SK-N-SH treated with all-trans-retinoic acid at 6 μM for 48 hours (cell line): ENCODE measurements at regions not wholly inside any gene's neighbourhood (a gene's known extent, or its start where the extent isn't known, plus 50 kb on each side); places are given as distances from the start of the nearest gene placed in this dataset.

Source experiments
- ATAC-seq: fragments of 200-7000 bp; cut with Tn5 transposase; 3 replicates; pipeline ENCODE4 v1.9.1; 2020; ENCODE audit warnings: mild to moderate bottlenecking, moderate library complexity
- BACH2 ChIP-seq: fragments of 250-450 bp; sonication (Bioruptor Pico); IDR thresholded peaks from 2 replicates; pipeline ENCODE4 v1.9.0; 2021; ENCODE audit warnings: mild to moderate bottlenecking, borderline replicate concordance
- ESRRG ChIP-seq: fragments of 250-450 bp; sonication (Bioruptor Pico); IDR thresholded peaks from 2 replicates; pipeline ENCODE4 v1.6.1; 2021; ENCODE audit warnings: mild to moderate bottlenecking
- GLIS3 ChIP-seq: fragments of 250-450 bp; sonication (Bioruptor Pico); IDR thresholded peaks from 2 replicates; pipeline ENCODE4 v1.5.0; 2020; ENCODE audit warnings: mild to moderate bottlenecking, moderate library complexity
- ISL1 ChIP-seq: fragments of 250-450 bp; sonication (Bioruptor Pico); IDR thresholded peaks from 2 replicates; pipeline ENCODE4 v2.1.2; 2022; ENCODE audit warnings: mild to moderate bottlenecking, moderate library complexity
- OSR1 ChIP-seq: fragments of 250-450 bp; sonication (Bioruptor Pico); IDR thresholded peaks from 2 replicates; pipeline ENCODE4 v1.8.0; 2022; ENCODE audit warnings: moderate library complexity, mild to moderate bottlenecking, inconsistent platforms
- PPARA ChIP-seq: fragments of 250-450 bp; sonication (Bioruptor Pico); IDR thresholded peaks from 2 replicates; pipeline ENCODE4 v1.5.0; 2020; ENCODE audit warnings: mild to moderate bottlenecking, borderline replicate concordance
- RARB ChIP-seq: fragments of 250-450 bp; sonication (Bioruptor Pico); IDR thresholded peaks from 2 replicates; pipeline ENCODE4 v1.8.0; 2021; ENCODE audit warnings: mild to moderate bottlenecking, moderate library complexity
- SNAI2 ChIP-seq: fragments of 250-450 bp; sonication (Bioruptor Pico); IDR thresholded peaks from 2 replicates; pipeline ENCODE4 v1.5.0; 2020; ENCODE audit warnings: mild to moderate bottlenecking, moderate library complexity
- TCF4 ChIP-seq: fragments of 250-450 bp; sonication (Bioruptor Pico); IDR thresholded peaks from 2 replicates; pipeline ENCODE4 v1.8.0; 2021; ENCODE audit warnings: mild to moderate bottlenecking, moderate library complexity, borderline replicate concordance
- TOX ChIP-seq: fragments of 250-450 bp; sonication (Bioruptor Pico); IDR thresholded peaks from 2 replicates; pipeline ENCODE4 v1.8.0; 2021; ENCODE audit warnings: mild to moderate bottlenecking, moderate library complexity, borderline replicate concordance
- ZC3H10 ChIP-seq: fragments of 250-450 bp; sonication (Bioruptor Pico); IDR thresholded peaks from 2 replicates; pipeline ENCODE4 v1.5.1; 2021; ENCODE audit warnings: mild to moderate bottlenecking, moderate library complexity
- ZFP3 ChIP-seq: fragments of 250-450 bp; sonication (Bioruptor Pico); IDR thresholded peaks from 2 replicates; pipeline ENCODE4 v1.5.0; 2020; ENCODE audit warnings: mild to moderate bottlenecking, moderate library complexity
- ZFP30 ChIP-seq: fragments of 450-650 bp; formaldehyde crosslinking; IDR thresholded peaks from 2 replicates; pipeline ENCODE4 v1.5.0; 2022; ENCODE audit warnings: mild to moderate bottlenecking, moderate library complexity
- ZNF70 ChIP-seq: fragments of 450-650 bp; formaldehyde crosslinking; IDR thresholded peaks from 2 replicates; pipeline ENCODE4 v1.5.0; 2020; ENCODE audit warnings: mild to moderate bottlenecking, moderate library complexity
- ZNF8 ChIP-seq: fragments of 450-650 bp; formaldehyde crosslinking; IDR thresholded peaks from 2 replicates; pipeline ENCODE4 v1.5.0; 2020; ENCODE audit warnings: mild to moderate bottlenecking, moderate library complexity
- TF ChIP-seq, protein P1 (sequence below): fragments of 250-450 bp; sonication (Bioruptor Pico); IDR thresholded peaks from 2 replicates; pipeline ENCODE4 v1.8.0; 2021; ENCODE audit warnings: low read depth, mild to moderate bottlenecking, moderate library complexity, borderline replicate concordance
- TF ChIP-seq, protein P2 (sequence below): fragments of 250-450 bp; sonication (Bioruptor Pico); IDR thresholded peaks from 2 replicates; pipeline ENCODE4 v1.5.1; 2021; ENCODE audit warnings: mild to moderate bottlenecking, moderate library complexity
- TF ChIP-seq, protein P3 (sequence below): fragments of 250-450 bp; sonication (Bioruptor Pico); IDR thresholded peaks from 2 replicates; pipeline ENCODE4 v1.5.0; 2020; ENCODE audit warnings: mild to moderate bottlenecking, moderate library complexity
- TF ChIP-seq, protein P4 (sequence below): fragments of 250-450 bp; sonication (Bioruptor Pico); IDR thresholded peaks from 2 replicates; pipeline ENCODE4 v1.5.1; 2020; ENCODE audit warnings: low read depth, mild to moderate bottlenecking, moderate library complexity

DNA sequence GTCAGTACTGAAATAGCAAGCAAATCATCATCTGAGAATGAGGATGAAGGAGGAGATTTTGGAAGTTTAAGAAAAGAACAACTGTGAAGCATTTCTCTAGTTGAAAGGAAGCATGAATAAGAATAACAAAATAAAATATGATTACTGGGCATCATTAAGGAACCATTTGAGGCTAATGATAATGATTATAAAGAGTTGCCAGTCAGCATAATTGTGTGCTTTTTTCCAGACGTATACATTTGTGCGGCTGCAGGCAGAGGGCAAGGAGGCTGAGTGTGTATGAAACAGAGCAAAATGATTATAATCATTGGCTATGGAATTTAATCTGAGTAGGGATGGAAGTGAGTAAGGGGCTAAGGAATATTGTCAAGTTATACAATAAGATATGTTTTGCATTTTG is 218.7 kb upstream of the FUT9 start:
- TF ChIP-seq PPARA (CRISPR knock-in tag) (no peak), TOX (CRISPR knock-in tag) (no peak)
- TF ChIP-seq, protein P1, sequence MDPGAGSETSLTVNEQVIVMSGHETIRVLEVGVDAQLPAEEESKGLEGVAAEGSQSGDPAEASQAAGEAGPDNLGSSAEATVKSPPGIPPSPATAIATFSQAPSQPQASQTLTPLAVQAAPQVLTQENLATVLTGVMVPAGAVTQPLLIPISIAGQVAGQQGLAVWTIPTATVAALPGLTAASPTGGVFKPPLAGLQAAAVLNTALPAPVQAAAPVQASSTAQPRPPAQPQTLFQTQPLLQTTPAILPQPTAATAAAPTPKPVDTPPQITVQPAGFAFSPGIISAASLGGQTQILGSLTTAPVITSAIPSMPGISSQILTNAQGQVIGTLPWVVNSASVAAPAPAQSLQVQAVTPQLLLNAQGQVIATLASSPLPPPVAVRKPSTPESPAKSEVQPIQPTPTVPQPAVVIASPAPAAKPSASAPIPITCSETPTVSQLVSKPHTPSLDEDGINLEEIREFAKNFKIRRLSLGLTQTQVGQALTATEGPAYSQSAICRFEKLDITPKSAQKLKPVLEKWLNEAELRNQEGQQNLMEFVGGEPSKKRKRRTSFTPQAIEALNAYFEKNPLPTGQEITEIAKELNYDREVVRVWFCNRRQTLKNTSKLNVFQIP, result no peak
- TF ChIP-seq, all 23 proteins: peak for 0
- ATAC-seq, result no peak

DNA sequence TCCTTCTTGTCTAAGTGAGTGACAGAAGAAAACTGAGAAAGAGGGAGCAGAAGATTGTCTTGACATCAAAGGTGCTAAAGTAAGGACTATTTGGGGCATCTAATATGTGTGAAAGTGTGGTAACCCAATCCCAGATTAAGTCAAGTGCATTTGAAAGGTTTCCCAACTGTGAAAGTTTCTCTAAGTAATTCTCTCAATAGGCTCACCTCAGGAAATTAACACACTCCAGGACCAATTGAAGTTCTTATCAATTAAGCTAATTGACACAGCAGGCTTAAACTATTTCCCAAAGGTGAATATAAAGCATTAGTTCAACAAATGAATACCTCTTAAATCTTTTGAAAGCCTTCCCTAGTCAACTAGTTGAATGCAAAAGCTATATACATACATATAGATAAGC is 212.8 kb upstream of the FUT9 start:
- no peak for ATAC-seq
- TF ChIP-seq TCF4 (CRISPR knock-in tag) (no peak), ISL1 (no peak), GLIS3 (CRISPR knock-in tag) (no peak), RARB (no peak), ZFP30 (CRISPR knock-in tag) (no peak), TOX (CRISPR knock-in tag) (no peak), ZC3H10 (CRISPR knock-in tag) (no peak), OSR1 (CRISPR knock-in tag) (no peak), SNAI2 (CRISPR knock-in tag) (no peak)
- TF ChIP-seq, protein P2, sequence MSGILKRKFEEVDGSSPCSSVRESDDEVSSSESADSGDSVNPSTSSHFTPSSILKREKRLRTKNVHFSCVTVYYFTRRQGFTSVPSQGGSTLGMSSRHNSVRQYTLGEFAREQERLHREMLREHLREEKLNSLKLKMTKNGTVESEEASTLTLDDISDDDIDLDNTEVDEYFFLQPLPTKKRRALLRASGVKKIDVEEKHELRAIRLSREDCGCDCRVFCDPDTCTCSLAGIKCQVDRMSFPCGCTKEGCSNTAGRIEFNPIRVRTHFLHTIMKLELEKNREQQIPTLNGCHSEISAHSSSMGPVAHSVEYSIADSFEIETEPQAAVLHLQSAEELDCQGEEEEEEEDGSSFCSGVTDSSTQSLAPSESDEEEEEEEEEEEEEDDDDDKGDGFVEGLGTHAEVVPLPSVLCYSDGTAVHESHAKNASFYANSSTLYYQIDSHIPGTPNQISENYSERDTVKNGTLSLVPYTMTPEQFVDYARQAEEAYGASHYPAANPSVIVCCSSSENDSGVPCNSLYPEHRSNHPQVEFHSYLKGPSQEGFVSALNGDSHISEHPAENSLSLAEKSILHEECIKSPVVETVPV (CRISPR knock-in tag), result no peak
- TF ChIP-seq, protein P3, sequence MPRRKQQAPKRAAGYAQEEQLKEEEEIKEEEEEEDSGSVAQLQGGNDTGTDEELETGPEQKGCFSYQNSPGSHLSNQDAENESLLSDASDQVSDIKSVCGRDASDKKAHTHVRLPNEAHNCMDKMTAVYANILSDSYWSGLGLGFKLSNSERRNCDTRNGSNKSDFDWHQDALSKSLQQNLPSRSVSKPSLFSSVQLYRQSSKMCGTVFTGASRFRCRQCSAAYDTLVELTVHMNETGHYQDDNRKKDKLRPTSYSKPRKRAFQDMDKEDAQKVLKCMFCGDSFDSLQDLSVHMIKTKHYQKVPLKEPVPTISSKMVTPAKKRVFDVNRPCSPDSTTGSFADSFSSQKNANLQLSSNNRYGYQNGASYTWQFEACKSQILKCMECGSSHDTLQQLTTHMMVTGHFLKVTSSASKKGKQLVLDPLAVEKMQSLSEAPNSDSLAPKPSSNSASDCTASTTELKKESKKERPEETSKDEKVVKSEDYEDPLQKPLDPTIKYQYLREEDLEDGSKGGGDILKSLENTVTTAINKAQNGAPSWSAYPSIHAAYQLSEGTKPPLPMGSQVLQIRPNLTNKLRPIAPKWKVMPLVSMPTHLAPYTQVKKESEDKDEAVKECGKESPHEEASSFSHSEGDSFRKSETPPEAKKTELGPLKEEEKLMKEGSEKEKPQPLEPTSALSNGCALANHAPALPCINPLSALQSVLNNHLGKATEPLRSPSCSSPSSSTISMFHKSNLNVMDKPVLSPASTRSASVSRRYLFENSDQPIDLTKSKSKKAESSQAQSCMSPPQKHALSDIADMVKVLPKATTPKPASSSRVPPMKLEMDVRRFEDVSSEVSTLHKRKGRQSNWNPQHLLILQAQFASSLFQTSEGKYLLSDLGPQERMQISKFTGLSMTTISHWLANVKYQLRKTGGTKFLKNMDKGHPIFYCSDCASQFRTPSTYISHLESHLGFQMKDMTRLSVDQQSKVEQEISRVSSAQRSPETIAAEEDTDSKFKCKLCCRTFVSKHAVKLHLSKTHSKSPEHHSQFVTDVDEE (CRISPR knock-in tag), result no peak
- TF ChIP-seq, protein P4, sequence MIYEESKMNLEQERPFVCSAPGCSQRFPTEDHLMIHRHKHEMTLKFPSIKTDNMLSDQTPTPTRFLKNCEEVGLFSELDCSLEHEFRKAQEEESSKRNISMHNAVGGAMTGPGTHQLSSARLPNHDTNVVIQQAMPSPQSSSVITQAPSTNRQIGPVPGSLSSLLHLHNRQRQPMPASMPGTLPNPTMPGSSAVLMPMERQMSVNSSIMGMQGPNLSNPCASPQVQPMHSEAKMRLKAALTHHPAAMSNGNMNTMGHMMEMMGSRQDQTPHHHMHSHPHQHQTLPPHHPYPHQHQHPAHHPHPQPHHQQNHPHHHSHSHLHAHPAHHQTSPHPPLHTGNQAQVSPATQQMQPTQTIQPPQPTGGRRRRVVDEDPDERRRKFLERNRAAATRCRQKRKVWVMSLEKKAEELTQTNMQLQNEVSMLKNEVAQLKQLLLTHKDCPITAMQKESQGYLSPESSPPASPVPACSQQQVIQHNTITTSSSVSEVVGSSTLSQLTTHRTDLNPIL (CRISPR knock-in tag), result no peak

DNA sequence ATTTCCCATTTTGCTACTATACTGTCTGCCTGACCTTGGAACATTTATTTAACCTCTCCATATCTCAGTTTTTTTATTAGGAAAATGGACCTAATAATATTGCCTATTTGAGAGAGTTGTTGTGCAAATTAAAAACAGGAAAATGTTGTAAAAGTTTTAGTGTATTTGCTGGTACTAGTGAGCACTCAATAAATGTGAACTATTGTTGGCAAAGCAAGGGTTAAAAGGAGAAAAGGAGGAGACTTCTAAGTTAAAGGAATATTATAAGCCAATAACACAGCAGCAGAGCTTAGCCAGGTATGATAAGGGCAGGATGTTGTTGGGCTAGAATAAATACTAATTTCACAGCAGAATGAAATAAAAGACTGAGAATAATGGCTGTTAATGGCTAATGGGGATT is 211.9 kb upstream of the FUT9 start:
- no peak for ATAC-seq
- no peak for TF ChIP-seq ESRRG (CRISPR knock-in tag)
- TF ChIP-seq, protein P4 (CRISPR knock-in tag), result no peak
- TF ChIP-seq TCF4 (CRISPR knock-in tag), result no peak
- no peak for TF ChIP-seq ZNF70
- TF ChIP-seq, protein P2 (CRISPR knock-in tag), result no peak
- no peak for TF ChIP-seq BACH2 (CRISPR knock-in tag)
- no peak for TF ChIP-seq ISL1
- TF ChIP-seq SNAI2 (CRISPR knock-in tag), result no peak
- no peak for TF ChIP-seq PPARA (CRISPR knock-in tag)
- TF ChIP-seq, all 23 proteins: peak for 0

DNA sequence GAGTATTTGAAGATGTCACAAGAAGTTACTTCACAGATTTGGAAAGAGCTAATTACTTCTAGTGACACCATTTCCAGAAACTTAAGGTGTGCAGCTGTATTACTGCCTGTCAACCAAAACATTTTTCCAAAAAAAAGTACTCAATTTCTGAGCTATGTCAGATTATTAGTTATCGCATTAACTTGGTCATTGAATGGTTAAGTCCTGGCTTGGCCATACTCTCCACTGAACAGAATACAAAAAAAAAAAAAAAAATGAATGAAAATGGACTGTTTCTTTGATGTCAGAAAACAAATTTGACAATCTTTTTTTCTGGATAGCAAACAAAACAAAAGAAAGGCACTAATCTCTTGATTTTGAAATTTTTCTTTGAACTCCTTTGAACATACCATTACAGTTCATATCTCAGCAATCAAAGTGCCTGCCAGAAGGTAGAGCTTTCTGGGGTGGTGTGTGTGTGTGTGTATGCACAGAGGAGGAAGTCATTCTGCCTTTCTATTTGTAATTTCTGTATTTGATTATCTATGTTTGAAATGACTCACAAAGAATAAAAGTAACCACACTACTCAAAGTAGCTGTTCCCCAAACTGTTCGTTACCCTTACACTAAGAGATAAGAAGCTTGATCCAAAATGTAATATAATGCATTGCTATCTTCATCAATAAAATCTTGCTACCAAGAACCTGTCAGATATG is 210.8 kb upstream of the FUT9 start:
- ATAC-seq, result no peak
- no peak for TF ChIP-seq OSR1 (CRISPR knock-in tag)
- TF ChIP-seq, protein P4 (CRISPR knock-in tag), result no peak
- no peak for TF ChIP-seq ZFP3 (CRISPR knock-in tag)
- TF ChIP-seq RARB, result no peak
- TF ChIP-seq ZC3H10 (CRISPR knock-in tag), result no peak
- no peak for TF ChIP-seq TOX (CRISPR knock-in tag)
- no peak for TF ChIP-seq ZNF70
- no peak for TF ChIP-seq ZNF8
- TF ChIP-seq, protein P1, result no peak
